ENCODE measurements at regions not wholly inside any gene's neighbourhood (a gene's known extent, or its start where the extent isn't known, plus 50 kb on each side); places are given as distances from the start of the nearest gene placed in this dataset.
A peak's percentile ranks its signal among the peaks of the same experiment; 100 is the strongest.

DNA sequence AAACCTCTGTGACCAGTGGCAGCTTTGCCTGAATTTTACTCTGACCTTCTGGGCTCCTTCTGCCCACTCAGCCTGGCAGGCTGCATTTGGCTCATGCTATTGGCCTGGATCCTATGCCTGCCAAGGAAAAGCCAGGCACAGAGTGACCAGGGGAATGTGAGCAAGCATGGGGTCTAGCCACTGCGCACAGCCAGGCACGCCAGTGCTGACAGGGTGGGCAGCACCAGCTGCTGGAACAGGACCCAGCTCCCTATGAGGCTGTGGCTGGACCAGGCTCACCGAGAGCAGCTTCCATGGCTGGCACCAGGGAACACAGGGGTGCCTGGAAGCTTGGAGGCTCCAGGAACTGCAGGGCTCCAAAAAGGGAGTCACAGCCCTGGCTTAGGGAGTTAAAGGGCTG, 311.5 kb upstream of the SYT4 start:
- Histone ChIP-seq H3K36me3 (ENCODE audit: control insufficient read depth, insufficient read depth, low read length) (no peaks in the 10 kb centered on the region), H3K4me1 (ENCODE audit: control insufficient read depth, insufficient read depth, low read length) (no peaks in the 10 kb centered on the region), H3K27me3 (ENCODE audit: control insufficient read depth, insufficient read depth, low read length) (no peaks in the 10 kb centered on the region), H3K4me3 (ENCODE audit: low read length) (no peak overlapping the region), H3K27ac (ENCODE audit: low read length) (no peak overlapping the region), H3K9me3 (replicated peaks; ENCODE audit: control insufficient read depth, low read depth, low read length) (no peaks in the 10 kb centered on the region)
- WGBS (ENCODE audit: insufficient coverage) = 87% methylated on average over 3 of the region's 3 CpGs
- DNase-seq = no peak

DNA sequence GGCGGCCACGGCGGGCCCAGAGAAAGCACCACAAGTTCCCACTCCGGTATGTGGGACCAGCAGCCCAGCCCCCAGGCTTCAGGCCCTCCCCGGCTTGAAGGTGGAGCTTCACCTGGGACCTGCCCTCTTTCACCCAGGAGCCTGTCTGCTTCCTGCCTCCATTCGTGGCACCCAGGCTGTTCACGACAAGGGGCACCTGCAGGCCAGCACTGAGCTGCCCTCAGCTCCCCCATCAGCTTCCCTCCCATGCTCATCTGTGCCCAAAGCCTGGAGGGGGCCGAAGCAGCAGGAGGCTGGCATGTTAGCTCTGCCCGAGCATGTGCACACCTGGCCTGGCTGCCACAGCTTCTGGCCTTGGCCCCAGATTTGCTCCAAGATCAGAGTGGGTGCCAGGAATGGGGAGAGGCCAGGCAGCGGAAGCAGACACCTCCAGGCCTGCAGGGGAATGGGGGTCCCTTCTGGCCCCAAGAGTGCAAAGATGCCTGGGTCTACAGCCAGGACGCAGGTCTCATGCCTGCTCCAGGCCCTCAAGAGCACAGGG, 312.4 kb upstream of the SYT4 start:
- WGBS (ENCODE audit: insufficient coverage) = 87% methylated on average over 11 of the region's 11 CpGs
- no peaks in the 10 kb centered on the region for H3K9me3 ChIP-seq (replicated peaks; ENCODE audit: control insufficient read depth, low read depth, low read length)
- H3K4me3 ChIP-seq (ENCODE audit: low read length) = no peak overlapping the region
- no peaks in the 10 kb centered on the region for H3K27me3 ChIP-seq (ENCODE audit: control insufficient read depth, insufficient read depth, low read length)
- H3K27ac ChIP-seq (ENCODE audit: low read length) = no peak overlapping the region
- H3K36me3 ChIP-seq (ENCODE audit: control insufficient read depth, insufficient read depth, low read length) = no peaks in the 10 kb centered on the region
- DNase-seq = no peak
- no peaks in the 10 kb centered on the region for H3K4me1 ChIP-seq (ENCODE audit: control insufficient read depth, insufficient read depth, low read length)

DNA sequence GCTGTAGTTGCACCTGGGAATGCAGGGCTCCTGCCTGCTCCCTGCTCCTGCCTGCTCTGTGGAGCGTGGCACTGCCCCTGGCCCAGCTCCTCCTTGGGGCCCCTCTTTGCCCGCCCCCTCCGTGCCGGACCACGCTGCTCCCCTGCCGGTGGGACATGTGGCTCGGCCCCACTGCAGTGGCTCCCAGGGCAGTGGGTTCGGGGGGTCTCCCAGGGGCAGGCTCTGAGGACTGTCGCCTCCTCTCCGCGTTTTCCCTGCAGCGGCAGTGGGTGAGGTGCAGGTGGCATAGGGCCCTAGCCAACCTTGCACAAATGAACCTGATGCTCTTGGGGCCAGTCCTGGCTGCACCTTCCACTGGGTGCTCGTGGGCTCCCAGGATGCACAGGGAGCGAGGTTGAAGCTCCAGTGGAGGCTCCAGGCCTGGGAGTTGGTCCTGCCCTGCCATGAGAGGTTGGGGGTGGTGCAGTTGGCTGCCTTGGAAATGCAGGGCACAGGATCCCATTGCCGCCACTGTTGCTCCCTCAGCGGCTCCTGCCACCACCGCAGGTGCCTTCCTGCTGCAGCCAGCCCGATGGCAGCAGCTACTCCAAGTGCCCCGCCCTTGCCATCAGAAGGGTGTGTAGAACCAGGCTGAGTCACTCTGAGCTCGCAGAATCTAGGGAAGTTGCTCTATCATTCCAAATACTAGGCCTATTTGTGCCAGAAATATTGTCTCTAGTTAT, 313.1 kb upstream of the SYT4 start:
- WGBS (ENCODE audit: insufficient coverage) = 92% methylated on average over 17 of the region's 20 CpGs

GRCh38 chr18:43592269-43592668, 315.0 kb upstream of the SYT4 start:
- no CpG with 5 or more reads among the region's 2 CpGs for WGBS (ENCODE audit: insufficient coverage)
- H3K36me3 ChIP-seq (ENCODE audit: control insufficient read depth, insufficient read depth, low read length) = no peaks in the 10 kb centered on the region
- no peaks in the 10 kb centered on the region for H3K27me3 ChIP-seq (ENCODE audit: control insufficient read depth, insufficient read depth, low read length)
- no peaks in the 10 kb centered on the region for H3K9me3 ChIP-seq (replicated peaks; ENCODE audit: control insufficient read depth, low read depth, low read length)
- DNase-seq = no peak
- H3K27ac ChIP-seq (ENCODE audit: low read length) = no peak overlapping the region
- no peak overlapping the region for H3K4me3 ChIP-seq (ENCODE audit: low read length)
- H3K4me1 ChIP-seq (ENCODE audit: control insufficient read depth, insufficient read depth, low read length) = no peaks in the 10 kb centered on the region

More for the DNA sequence above, 313.1 kb upstream of the SYT4 start:
- Histone ChIP-seq H3K9me3 (replicated peaks; ENCODE audit: control insufficient read depth, low read depth, low read length) (no peaks in the 10 kb centered on the region), H3K27me3 (ENCODE audit: control insufficient read depth, insufficient read depth, low read length) (no peaks in the 10 kb centered on the region), H3K4me1 (ENCODE audit: control insufficient read depth, insufficient read depth, low read length) (no peaks in the 10 kb centered on the region), H3K4me3 (ENCODE audit: low read length) (no peak overlapping the region), H3K36me3 (ENCODE audit: control insufficient read depth, insufficient read depth, low read length) (no peaks in the 10 kb centered on the region), H3K27ac (ENCODE audit: low read length) (no peak overlapping the region)
- DNase-seq = no peak

GRCh38 chr18:43596105-43596712, 318.9 kb upstream of the SYT4 start:
- H3K4me3 ChIP-seq (ENCODE audit: low read length) = no peak overlapping the region
- no peaks in the 10 kb centered on the region for H3K27me3 ChIP-seq (ENCODE audit: control insufficient read depth, insufficient read depth, low read length)
- no peaks in the 10 kb centered on the region for H3K36me3 ChIP-seq (ENCODE audit: control insufficient read depth, insufficient read depth, low read length)
- no peak overlapping the region for H3K27ac ChIP-seq (ENCODE audit: low read length)
- no CpG with 5 or more reads among the region's 3 CpGs for WGBS (ENCODE audit: insufficient coverage)
- no peaks in the 10 kb centered on the region for H3K4me1 ChIP-seq (ENCODE audit: control insufficient read depth, insufficient read depth, low read length)
- H3K9me3 ChIP-seq (replicated peaks; ENCODE audit: control insufficient read depth, low read depth, low read length) = no peaks in the 10 kb centered on the region
- peak; percentile 57 for DNase-seq

GRCh38 chr18:43601432-43601831, 324.1 kb upstream of the SYT4 start:
- H3K27ac ChIP-seq (ENCODE audit: low read length) = no peak overlapping the region
- no peak for DNase-seq
- H3K27me3 ChIP-seq (ENCODE audit: control insufficient read depth, insufficient read depth, low read length) = no peaks in the 10 kb centered on the region
- no peaks in the 10 kb centered on the region for H3K4me1 ChIP-seq (ENCODE audit: control insufficient read depth, insufficient read depth, low read length)
- H3K4me3 ChIP-seq (ENCODE audit: low read length) = no peak overlapping the region
- WGBS (ENCODE audit: insufficient coverage) = 67% methylated on average over 2 of the region's 3 CpGs
- H3K9me3 ChIP-seq (replicated peaks; ENCODE audit: control insufficient read depth, low read depth, low read length) = peaks cover 5% of the 10 kb centered on the region
- H3K36me3 ChIP-seq (ENCODE audit: control insufficient read depth, insufficient read depth, low read length) = no peaks in the 10 kb centered on the region

DNA sequence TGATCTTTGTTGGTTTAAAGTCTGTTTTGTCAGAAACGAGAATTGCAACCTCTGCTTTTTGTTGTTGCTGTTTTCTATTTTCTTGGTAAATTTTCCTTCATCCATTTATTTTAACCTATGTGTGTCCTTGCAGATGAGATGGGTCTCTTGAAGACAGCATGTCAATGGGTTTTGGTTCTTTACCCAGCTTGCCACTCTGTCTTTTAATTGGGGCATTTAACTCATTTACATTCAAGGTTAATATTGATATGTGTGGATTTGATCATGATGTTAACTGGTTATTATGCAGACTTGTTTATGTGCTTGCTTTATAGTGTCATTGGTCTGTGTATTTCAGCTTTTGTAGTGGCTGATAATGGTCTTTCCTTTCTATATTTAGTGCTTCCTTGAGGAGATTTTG, 327.9 kb upstream of the SYT4 start:
- Histone ChIP-seq H3K27ac (ENCODE audit: low read length) (no peak overlapping the region), H3K27me3 (ENCODE audit: control insufficient read depth, insufficient read depth, low read length) (no peaks in the 10 kb centered on the region), H3K9me3 (replicated peaks; ENCODE audit: control insufficient read depth, low read depth, low read length) (peaks cover 5% of the 10 kb centered on the region), H3K36me3 (ENCODE audit: control insufficient read depth, insufficient read depth, low read length) (no peaks in the 10 kb centered on the region), H3K4me3 (ENCODE audit: low read length) (no peak overlapping the region), H3K4me1 (ENCODE audit: control insufficient read depth, insufficient read depth, low read length) (no peaks in the 10 kb centered on the region)
- whole genome bisulfite sequencing (ENCODE audit: insufficient coverage) = no CpG with 5 or more reads among the region's 1 CpG
- no peak for DNase-seq

- 83% methylated on average over 3 of the region's 5 CpGs for WGBS (ENCODE audit: insufficient coverage)
- Histone ChIP-seq H3K4me3 (ENCODE audit: low read length) (no peak overlapping the region), H3K4me1 (ENCODE audit: control insufficient read depth, insufficient read depth, low read length) (no peaks in the 10 kb centered on the region), H3K36me3 (ENCODE audit: control insufficient read depth, insufficient read depth, low read length) (no peaks in the 10 kb centered on the region), H3K27ac (ENCODE audit: low read length) (no peak overlapping the region), H3K27me3 (ENCODE audit: control insufficient read depth, insufficient read depth, low read length) (no peaks in the 10 kb centered on the region), H3K9me3 (replicated peaks; ENCODE audit: control insufficient read depth, low read depth, low read length) (peaks cover 5% of the 10 kb centered on the region)
- DNase-seq = no peak
These were observed 329.5 kb upstream of the SYT4 start for GRCh38 chr18:43606795-43607194.

DNA sequence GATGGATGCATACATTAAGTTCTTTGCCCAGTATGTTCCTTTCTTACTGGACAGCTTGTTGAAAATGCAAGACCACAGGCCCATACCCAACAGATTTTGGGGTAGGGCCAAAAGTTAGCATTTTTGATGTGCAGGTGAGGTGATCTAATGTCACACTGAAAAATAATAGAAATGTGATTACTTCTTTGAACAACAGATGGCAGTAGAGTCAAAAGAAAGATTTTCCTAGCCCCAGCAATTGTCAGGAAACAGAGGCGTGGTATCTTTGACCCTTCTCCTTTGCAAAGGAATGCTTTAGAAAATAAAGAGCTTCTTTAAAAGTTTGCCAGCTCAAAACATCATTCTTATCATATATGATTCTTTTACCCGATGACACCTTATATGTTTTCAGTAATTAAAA, 343.6 kb upstream of the SYT4 start:
- DNase-seq = peak; percentile 63
- Histone ChIP-seq H3K4me1 (ENCODE audit: control insufficient read depth, insufficient read depth, low read length) (no peaks in the 10 kb centered on the region), H3K27me3 (ENCODE audit: control insufficient read depth, insufficient read depth, low read length) (no peaks in the 10 kb centered on the region), H3K27ac (ENCODE audit: low read length) (no peak overlapping the region), H3K36me3 (ENCODE audit: control insufficient read depth, insufficient read depth, low read length) (no peaks in the 10 kb centered on the region), H3K9me3 (replicated peaks; ENCODE audit: control insufficient read depth, low read depth, low read length) (no peaks in the 10 kb centered on the region), H3K4me3 (ENCODE audit: low read length) (no peak overlapping the region)
- WGBS (ENCODE audit: insufficient coverage) = no CpG with 5 or more reads among the region's 2 CpGs

- no CpG with 5 or more reads among the region's 3 CpGs for WGBS (ENCODE audit: insufficient coverage)
- no peak for DNase-seq
These were observed 344.7 kb upstream of the SYT4 start for GRCh38 chr18:43622024-43622423.

More at GRCh38 chr18:43622024-43622423, 344.7 kb upstream of the SYT4 start:
- no peaks in the 10 kb centered on the region for H3K9me3 ChIP-seq (replicated peaks; ENCODE audit: control insufficient read depth, low read depth, low read length)
- no peaks in the 10 kb centered on the region for H3K36me3 ChIP-seq (ENCODE audit: control insufficient read depth, insufficient read depth, low read length)
- no peaks in the 10 kb centered on the region for H3K27me3 ChIP-seq (ENCODE audit: control insufficient read depth, insufficient read depth, low read length)
- no peaks in the 10 kb centered on the region for H3K4me1 ChIP-seq (ENCODE audit: control insufficient read depth, insufficient read depth, low read length)
- H3K27ac ChIP-seq (ENCODE audit: low read length) = no peak overlapping the region
- H3K4me3 ChIP-seq (ENCODE audit: low read length) = no peak overlapping the region

Measured in muscle of leg (tissue), 3 donors.